Activated B cell treated with CpG ODN at 0.5 μM for 24 hours (primary cell): ENCODE measurements at regions not wholly inside any gene's neighbourhood (a gene's known extent, or its start where the extent isn't known, plus 50 kb on each side); places are given as distances from the start of the nearest gene placed in this dataset.

Source experiments
- ATAC-seq: fragments of 200-7000 bp; cut with Tn5 transposase; one replicate; pipeline ENCODE4 v1.10.0; 2021; ENCODE audit warnings: low read depth, mild to moderate bottlenecking, moderate library complexity
- CTCF ChIA-PET: fragments of 350-600 bp; sonication (Branson Sonifier 250); formaldehyde crosslinking; loops from one replicate; lab custom pipeline; 2021; ENCODE audit warnings: antibody characterized with exemption; lab: Charles Lee
- POLR2A ChIA-PET: fragments of 350-600 bp; sonication (Branson Sonifier 250); formaldehyde crosslinking; loops from one replicate; lab custom pipeline; 2021; ENCODE audit warnings: antibody characterized with exemption; lab: Charles Lee
- DNase-seq: peaks from one replicate; pipeline ENCODE4 v3.0.0; 2022
- H3K27ac Mint-ChIP-seq: one replicate; pipeline ENCODE4 v1.8.0; 2020; ENCODE audit warnings: mixed read lengths
- H3K27me3 Mint-ChIP-seq: one replicate; pipeline ENCODE4 v1.8.0; 2021; ENCODE audit warnings: mixed read lengths
- H3K36me3 Mint-ChIP-seq: one replicate; pipeline ENCODE4 v1.8.0; 2021; ENCODE audit warnings: low read depth, mixed read lengths
- H3K4me1 Mint-ChIP-seq: one replicate; pipeline ENCODE4 v1.8.0; 2021; ENCODE audit warnings: mixed read lengths
- H3K4me3 Mint-ChIP-seq: one replicate; pipeline ENCODE4 v1.8.0; 2020; ENCODE audit warnings: mild to moderate bottlenecking, mixed read lengths
- H3K9me3 Mint-ChIP-seq: one replicate; pipeline ENCODE4 v1.8.0; 2020; ENCODE audit warnings: mixed read lengths
- intact Hi-C: fragments of 100-400 bp; cut with micrococcal nuclease; formaldehyde crosslinking; loops from one replicate; pipeline ENCODE4 v1.15.1; 2024
- TF ChIP-seq, protein P1 (sequence below): fragments of 200-600 bp; IDR thresholded peaks from one replicate; pipeline ENCODE4 v1.8.0; 2022; ENCODE audit warnings: antibody characterized with exemption, mild to moderate bottlenecking

DNA sequence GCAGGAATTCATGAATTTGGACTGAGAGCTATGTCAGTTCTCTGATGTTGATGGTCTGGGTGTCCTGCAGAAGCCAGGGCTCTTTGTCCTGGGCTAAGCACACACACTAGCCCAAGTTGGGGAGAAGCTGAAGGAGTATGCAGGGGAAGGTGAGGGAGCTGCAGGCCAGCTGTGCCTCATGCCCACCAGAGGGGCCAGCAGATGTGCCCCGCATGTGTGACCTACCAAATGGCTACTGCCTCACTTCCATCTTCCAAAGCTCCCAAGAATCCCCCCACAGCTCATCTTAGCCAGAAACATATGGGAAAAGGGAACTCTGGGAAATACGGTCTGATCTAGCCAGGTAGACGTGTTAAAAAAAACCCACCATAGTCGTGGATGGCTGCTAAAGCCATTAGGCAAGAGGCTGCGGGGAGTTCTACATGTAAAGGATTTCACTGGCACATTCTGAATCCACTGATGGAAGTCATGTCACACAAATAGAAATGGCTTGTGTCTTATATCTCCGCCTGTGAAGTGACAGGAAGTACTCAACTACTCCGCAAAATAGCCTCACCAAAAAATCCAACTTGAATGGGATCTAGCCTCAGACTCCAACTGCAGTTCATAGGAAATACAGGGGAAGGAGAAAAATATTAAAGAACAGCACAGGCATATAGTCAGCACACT is 96.3 kb upstream of the CLMP start:
- TF ChIP-seq, protein P1, sequence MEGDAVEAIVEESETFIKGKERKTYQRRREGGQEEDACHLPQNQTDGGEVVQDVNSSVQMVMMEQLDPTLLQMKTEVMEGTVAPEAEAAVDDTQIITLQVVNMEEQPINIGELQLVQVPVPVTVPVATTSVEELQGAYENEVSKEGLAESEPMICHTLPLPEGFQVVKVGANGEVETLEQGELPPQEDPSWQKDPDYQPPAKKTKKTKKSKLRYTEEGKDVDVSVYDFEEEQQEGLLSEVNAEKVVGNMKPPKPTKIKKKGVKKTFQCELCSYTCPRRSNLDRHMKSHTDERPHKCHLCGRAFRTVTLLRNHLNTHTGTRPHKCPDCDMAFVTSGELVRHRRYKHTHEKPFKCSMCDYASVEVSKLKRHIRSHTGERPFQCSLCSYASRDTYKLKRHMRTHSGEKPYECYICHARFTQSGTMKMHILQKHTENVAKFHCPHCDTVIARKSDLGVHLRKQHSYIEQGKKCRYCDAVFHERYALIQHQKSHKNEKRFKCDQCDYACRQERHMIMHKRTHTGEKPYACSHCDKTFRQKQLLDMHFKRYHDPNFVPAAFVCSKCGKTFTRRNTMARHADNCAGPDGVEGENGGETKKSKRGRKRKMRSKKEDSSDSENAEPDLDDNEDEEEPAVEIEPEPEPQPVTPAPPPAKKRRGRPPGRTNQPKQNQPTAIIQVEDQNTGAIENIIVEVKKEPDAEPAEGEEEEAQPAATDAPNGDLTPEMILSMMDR = no peak
- H3K27me3 Mint-ChIP-seq = peaks cover 2% of the 10 kb centered on the region
- POLR2A ChIA-PET = no interaction called here
- intact Hi-C loops = no loop called here
- H3K36me3 Mint-ChIP-seq = no peaks in the 10 kb centered on the region
- no peaks in the 10 kb centered on the region for H3K4me1 Mint-ChIP-seq
- no peak for ATAC-seq
- no peak overlapping the region for H3K4me3 Mint-ChIP-seq
- H3K9me3 Mint-ChIP-seq = no peaks in the 10 kb centered on the region
- no peak for DNase-seq
- CTCF ChIA-PET = no interaction called here
- H3K27ac Mint-ChIP-seq = no peak overlapping the region

DNA sequence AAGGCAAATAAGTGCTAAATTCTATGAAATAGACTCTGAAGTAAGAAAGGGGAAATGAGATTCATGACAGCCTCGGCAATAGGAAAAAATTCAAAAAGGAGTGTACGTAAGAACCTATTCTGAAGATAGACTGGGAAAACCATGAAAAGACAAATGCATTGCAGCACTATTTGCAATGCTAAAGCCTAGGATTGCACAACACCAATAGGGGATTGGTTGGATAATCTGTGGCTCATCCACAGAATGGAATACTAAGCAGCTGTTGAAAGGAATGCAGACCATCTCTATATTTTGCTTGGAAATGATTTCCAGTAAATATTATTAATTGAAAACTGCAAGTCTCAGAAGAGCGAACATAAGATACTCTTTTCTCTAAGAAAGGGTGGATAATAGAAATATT is 91.7 kb upstream of the CLMP start:
- ChIA-PET POLR2A (no interaction called here), CTCF (no interaction called here)
- Mint-ChIP-seq H3K27me3 (peaks cover 4% of the 10 kb centered on the region), H3K27ac (no peak overlapping the region), H3K4me3 (no peak overlapping the region), H3K36me3 (no peaks in the 10 kb centered on the region), H3K4me1 (no peaks in the 10 kb centered on the region), H3K9me3 (no peaks in the 10 kb centered on the region)
- TF ChIP-seq, protein P1 = no peak
- no peak for DNase-seq
- ATAC-seq = no peak
- intact Hi-C loops = no loop called here

DNA sequence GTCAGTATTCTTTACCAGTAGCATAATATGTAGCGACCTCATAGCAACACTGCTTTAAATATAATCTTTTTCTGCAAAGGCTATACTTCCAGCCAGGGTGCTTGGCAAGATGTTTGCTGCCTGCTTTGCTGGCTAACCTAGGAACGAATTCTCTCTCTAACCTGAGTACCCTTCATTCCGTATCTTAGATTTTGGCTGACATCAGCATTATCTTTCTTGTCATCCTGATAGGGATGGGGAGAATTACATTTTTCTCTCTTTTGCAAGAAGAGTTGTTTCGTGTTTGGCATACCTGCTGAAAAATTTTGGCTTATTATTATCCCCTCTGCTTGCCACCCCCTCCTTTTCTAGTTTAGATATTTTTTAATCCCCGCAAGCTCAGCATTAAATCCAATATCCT is 91.2 kb upstream of the CLMP start:
- H3K36me3 Mint-ChIP-seq = no peaks in the 10 kb centered on the region
- DNase-seq = no peak
- no peak overlapping the region for H3K4me3 Mint-ChIP-seq
- no peaks in the 10 kb centered on the region for H3K9me3 Mint-ChIP-seq
- ChIA-PET POLR2A (no interaction called here), CTCF (no interaction called here)
- intact Hi-C loops = no loop called here
- TF ChIP-seq, protein P1 = no peak
- H3K27me3 Mint-ChIP-seq = peaks cover 4% of the 10 kb centered on the region
- no peak overlapping the region for H3K27ac Mint-ChIP-seq
- H3K4me1 Mint-ChIP-seq = no peaks in the 10 kb centered on the region
- no peak for ATAC-seq

DNA sequence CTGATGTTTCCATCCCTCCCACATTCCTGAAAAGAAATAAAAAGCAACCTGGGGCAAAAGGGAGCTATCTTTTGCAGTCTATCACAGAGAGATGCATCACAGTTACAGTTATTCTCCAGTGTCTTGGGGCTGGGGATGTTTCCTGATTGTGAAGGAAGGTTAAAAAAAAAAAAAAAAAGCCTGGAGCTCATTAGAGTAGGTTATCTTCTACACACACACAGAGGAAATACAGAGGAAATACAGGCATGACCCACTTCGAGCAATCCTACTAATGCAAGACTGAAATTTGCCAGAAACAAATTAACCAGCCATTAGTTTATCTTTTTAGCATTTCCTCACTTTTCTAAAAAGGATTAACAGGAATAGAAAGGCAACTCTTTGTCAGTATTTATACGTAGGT is 89.4 kb upstream of the CLMP start:
- Mint-ChIP-seq H3K4me3 (no peak overlapping the region), H3K4me1 (no peaks in the 10 kb centered on the region), H3K27me3 (peaks cover 8% of the 10 kb centered on the region), H3K27ac (no peak overlapping the region), H3K9me3 (no peaks in the 10 kb centered on the region), H3K36me3 (no peaks in the 10 kb centered on the region)
- TF ChIP-seq, protein P1 = no peak
- POLR2A ChIA-PET = no interaction called here
- DNase-seq = no peak
- intact Hi-C loops = no loop called here
- CTCF ChIA-PET = no interaction called here
- no peak for ATAC-seq

DNA sequence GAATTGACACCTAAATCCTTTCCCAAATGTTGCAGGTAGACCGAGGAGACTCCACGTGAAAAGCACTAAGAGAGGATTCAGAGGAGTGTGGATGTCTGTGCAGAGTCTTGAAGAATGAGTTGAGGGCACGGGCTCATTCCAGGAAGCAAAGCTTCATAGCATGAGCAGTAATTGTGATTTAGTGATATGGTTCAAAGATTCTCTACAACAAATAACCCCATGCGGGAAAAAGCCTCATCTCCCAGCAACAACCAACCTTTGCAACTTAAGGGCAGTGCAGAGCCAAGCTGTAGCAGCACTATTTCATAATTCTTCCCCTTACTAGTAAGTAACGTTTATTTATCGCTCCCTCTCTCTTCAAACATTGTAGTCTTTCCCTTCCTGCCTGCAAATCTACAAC is 87.5 kb upstream of the CLMP start:
- ChIA-PET CTCF (no interaction called here), POLR2A (no interaction called here)
- intact Hi-C loops = no loop called here
- H3K36me3 Mint-ChIP-seq = no peaks in the 10 kb centered on the region
- DNase-seq = no peak
- no peak overlapping the region for H3K4me3 Mint-ChIP-seq
- H3K27me3 Mint-ChIP-seq = peaks cover 6% of the 10 kb centered on the region
- no peaks in the 10 kb centered on the region for H3K4me1 Mint-ChIP-seq
- H3K27ac Mint-ChIP-seq = no peak overlapping the region
- TF ChIP-seq, protein P1 = no peak
- ATAC-seq = no peak
- no peaks in the 10 kb centered on the region for H3K9me3 Mint-ChIP-seq
